ENCODE measurements at regions not wholly inside any gene's neighbourhood (a gene's known extent, or its start where the extent isn't known, plus 50 kb on each side); places are given as distances from the start of the nearest gene placed in this dataset.
"Not testable (repeated sequence)": the region's sequence is repeated elsewhere in the genome, so short reads cannot be mapped to it uniquely, and the experiment has no call there.

- DNase-seq (ENCODE audit: extremely low read depth, low read depth), result no peak
- H3K4me3 ChIP-seq (replicated peaks; ENCODE audit: low read depth, low read length), result no peak overlapping the region
- TF ChIP-seq, protein P1, sequence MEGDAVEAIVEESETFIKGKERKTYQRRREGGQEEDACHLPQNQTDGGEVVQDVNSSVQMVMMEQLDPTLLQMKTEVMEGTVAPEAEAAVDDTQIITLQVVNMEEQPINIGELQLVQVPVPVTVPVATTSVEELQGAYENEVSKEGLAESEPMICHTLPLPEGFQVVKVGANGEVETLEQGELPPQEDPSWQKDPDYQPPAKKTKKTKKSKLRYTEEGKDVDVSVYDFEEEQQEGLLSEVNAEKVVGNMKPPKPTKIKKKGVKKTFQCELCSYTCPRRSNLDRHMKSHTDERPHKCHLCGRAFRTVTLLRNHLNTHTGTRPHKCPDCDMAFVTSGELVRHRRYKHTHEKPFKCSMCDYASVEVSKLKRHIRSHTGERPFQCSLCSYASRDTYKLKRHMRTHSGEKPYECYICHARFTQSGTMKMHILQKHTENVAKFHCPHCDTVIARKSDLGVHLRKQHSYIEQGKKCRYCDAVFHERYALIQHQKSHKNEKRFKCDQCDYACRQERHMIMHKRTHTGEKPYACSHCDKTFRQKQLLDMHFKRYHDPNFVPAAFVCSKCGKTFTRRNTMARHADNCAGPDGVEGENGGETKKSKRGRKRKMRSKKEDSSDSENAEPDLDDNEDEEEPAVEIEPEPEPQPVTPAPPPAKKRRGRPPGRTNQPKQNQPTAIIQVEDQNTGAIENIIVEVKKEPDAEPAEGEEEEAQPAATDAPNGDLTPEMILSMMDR (IDR thresholded peaks at IDR 0.05; ENCODE audit: low read depth, low read length, missing control alignments), result no peak
These were observed 67.7 kb upstream of the CDC42EP3 start for GRCh38 chr2:37739153-37739552.

DNA sequence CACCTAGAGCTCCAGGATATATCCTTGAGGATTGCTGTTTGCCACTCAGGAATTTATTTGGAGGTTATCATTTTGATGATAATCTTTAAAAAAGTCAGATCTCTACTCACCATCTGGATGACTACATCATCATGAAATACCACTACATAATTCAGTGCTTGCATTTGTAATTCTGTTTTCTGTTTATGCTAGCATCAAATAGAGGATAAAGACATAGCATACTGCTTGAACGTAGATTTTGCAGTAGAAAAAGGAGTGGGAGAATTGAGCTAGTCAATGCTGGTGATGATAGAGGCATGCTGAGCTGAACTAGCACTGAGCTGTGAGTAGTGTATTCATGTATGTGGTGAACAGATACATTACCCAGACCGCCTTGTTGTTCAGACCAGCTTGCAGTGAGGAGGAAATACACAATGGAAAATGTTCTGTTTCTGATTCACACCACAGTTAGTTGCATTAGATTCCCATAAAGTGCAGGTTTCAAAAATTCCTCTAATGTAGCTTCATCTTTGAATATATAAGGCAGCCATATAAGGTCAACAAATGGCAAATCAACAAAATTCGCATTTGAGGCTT, 68.8 kb upstream of the CDC42EP3 start:
- TF ChIP-seq, protein P1 (IDR thresholded peaks at IDR 0.05; ENCODE audit: low read depth, low read length, missing control alignments), result no peak
- no peak overlapping the region for H3K4me3 ChIP-seq (replicated peaks; ENCODE audit: low read depth, low read length)
- no peak for DNase-seq (ENCODE audit: extremely low read depth, low read depth)

- no peak overlapping the region for H3K4me3 ChIP-seq (replicated peaks; ENCODE audit: low read depth, low read length)
- DNase-seq (ENCODE audit: extremely low read depth, low read depth), result no peak
- TF ChIP-seq, protein P1 (IDR thresholded peaks at IDR 0.05; ENCODE audit: low read depth, low read length, missing control alignments), result no peak
These were observed 70.8 kb upstream of the CDC42EP3 start for GRCh38 chr2:37742286-37742685.

DNA sequence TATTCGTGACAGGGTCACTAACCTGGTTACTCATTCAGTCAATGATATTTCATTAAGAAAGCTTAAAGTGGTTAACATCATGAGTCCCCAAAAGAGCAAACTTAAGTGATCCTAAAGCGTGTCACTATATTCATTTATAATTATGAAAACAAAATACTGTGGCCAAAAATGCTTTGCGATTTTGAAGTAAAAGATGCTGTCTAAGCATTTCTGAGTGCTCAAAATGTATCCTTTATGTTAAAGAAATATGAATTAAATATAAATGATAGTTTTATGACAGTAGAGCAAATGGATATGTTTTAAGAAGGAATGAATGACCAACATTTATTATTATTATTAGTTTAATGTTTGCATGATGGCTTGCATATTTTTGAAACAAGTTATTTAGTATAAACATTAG, 72.6 kb upstream of the CDC42EP3 start:
- H3K4me3 ChIP-seq (replicated peaks; ENCODE audit: low read depth, low read length), result no peak overlapping the region
- TF ChIP-seq, protein P1 (IDR thresholded peaks at IDR 0.05; ENCODE audit: low read depth, low read length, missing control alignments), result no peak
- DNase-seq (ENCODE audit: extremely low read depth, low read depth), result no peak

DNA sequence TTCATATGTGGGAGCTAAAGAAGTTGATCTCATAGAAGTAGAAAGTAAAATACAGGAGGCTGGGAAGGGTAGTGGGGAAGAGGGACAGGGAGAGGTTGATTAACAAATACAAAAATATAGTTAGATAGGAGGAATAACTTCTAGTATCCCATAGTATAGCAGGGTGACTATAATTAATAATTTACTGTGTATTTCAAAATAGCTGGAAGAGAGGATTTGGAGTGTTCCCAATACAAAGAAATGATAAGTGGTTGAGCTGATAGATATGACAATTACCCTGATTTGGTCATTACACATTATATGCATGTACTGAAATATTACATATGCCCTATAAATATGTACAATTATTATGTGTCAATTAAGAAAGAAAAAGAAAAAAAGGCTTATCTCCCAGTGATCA, 73.5 kb upstream of the CDC42EP3 start:
- not testable (repeated sequence) for H3K4me3 ChIP-seq (replicated peaks; ENCODE audit: low read depth, low read length); DNase-seq (ENCODE audit: extremely low read depth, low read depth)

DNA sequence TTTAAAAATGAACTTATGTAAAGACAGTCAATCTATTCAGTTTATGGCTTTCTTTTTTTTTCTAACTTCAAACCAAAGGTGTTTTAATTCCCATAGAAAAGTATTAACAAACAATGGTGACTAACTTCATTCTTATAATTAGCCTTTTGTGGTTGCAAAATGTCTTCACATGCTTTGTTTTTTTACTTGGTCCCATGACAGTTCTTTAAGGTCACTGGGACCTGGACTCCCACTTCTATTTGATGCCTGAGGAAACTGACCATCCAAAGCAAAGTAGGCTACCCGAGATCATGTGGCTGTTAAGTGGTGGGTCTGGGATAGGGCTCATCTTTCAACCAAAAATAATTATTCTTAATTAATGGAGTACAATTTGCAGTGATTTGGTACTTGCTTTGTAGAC, 74.6 kb upstream of the CDC42EP3 start:
- DNase-seq (ENCODE audit: extremely low read depth, low read depth), result not testable (repeated sequence)

DNA sequence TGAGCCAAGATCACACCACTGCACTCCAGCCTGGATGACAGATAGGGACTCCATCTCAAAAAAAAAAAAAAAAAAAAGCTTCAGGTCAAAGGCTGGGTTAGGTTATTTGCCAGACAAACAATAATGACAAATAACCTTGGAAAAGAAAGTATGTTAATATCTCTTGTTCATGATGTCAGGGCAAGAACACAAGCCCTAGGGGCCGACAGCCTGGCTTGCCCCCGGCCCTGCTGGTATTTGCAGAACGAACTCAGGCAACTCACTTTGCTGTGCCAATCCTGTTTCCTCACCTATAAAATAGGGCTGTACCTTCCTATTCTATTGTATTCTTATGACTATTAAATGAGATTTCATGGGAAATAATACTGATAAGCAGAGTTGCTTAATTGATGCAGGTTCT, 75.4 kb upstream of the CDC42EP3 start:
- DNase-seq (ENCODE audit: extremely low read depth, low read depth), result no peak

More for the DNA sequence above, 74.6 kb upstream of the CDC42EP3 start:
- H3K4me3 ChIP-seq (replicated peaks; ENCODE audit: low read depth, low read length), result not testable (repeated sequence)

GRCh38 chr2:37748541-37748940, 77.1 kb upstream of the CDC42EP3 start:
- no peak for DNase-seq (ENCODE audit: extremely low read depth, low read depth)
- TF ChIP-seq, protein P1 (IDR thresholded peaks at IDR 0.05; ENCODE audit: low read depth, low read length, missing control alignments), result no peak
- H3K4me3 ChIP-seq (replicated peaks; ENCODE audit: low read depth, low read length), result no peak overlapping the region

More for the DNA sequence above, 75.4 kb upstream of the CDC42EP3 start:
- TF ChIP-seq, protein P1 (IDR thresholded peaks at IDR 0.05; ENCODE audit: low read depth, low read length, missing control alignments), result no peak
- H3K4me3 ChIP-seq (replicated peaks; ENCODE audit: low read depth, low read length), result no peak overlapping the region

GRCh38 chr2:37750286-37750685, 78.8 kb upstream of the CDC42EP3 start:
- DNase-seq (ENCODE audit: extremely low read depth, low read depth); H3K4me3 ChIP-seq (replicated peaks; ENCODE audit: low read depth, low read length): not testable (repeated sequence)

Measured in HFF-Myc (cell line).